ENCODE measurements at regions not wholly inside any gene's neighbourhood (a gene's known extent, or its start where the extent isn't known, plus 50 kb on each side); places are given as distances from the start of the nearest gene placed in this dataset.

DNA sequence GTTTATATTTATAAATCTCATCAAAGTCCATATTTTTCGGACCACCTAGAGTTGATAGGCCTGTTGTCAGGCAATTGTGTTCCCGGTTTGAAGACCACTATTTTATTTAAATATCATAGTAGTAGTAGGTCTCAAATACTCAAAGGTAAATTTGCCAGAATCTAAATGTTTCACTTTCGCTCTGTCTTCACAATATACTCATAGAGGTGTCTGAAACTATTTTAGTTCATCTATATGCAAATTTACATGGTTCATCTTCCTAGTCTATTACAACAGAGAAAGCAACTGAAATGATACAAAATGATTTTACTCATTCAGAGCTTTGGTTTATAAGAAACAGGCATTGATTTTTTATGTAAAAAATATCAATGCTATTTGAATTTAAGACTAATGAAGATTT is 1897.5 kb downstream of the EFNA5 start:
- Histone ChIP-seq H3K9ac (ENCODE audit: low read length) (no peak overlapping the region), H3K4me1 (ENCODE audit: control insufficient read depth in 2 of 2, insufficient read depth in 2 of 2, low read length in 2 of 2) (no peaks in the 10 kb centered on the region), H3K79me2 (ENCODE audit: control insufficient read depth, insufficient read depth, low read length) (no peaks in the 10 kb centered on the region), H3K4me2 (replicated peaks; ENCODE audit: low read depth, low read length, poor library complexity, severe bottlenecking) (no peak overlapping the region), H3K4me3 (ENCODE audit: control extremely low read depth in 1 of 5, extremely low read depth in 1 of 5, insufficient read depth in 1 of 5, low read depth in 2 of 5, low read length in 4 of 5) (no peak overlapping the region), H3K36me3 (replicated peaks in 1 of 2; ENCODE audit: control extremely low read depth in 1 of 2, control insufficient read depth in 1 of 2, extremely low read depth in 1 of 2, insufficient read depth in 2 of 2, low read length in 1 of 2) (no peaks in the 10 kb centered on the region), H2AFZ (ENCODE audit: insufficient read depth, low read depth, low read length, poor library complexity, severe bottlenecking) (no peak overlapping the region), H3K27me3 (replicated peaks in 1 of 4; ENCODE audit: control extremely low read depth in 1 of 4, control insufficient read depth in 3 of 4, insufficient read depth in 4 of 4, low read length in 3 of 4) (no peaks in the 10 kb centered on the region), H3K27ac (ENCODE audit: low read length in 2 of 2) (no peak overlapping the region), H4K20me1 (ENCODE audit: control insufficient read depth, insufficient read depth, low read length, poor library complexity, severe bottlenecking) (no peaks in the 10 kb centered on the region), H3K9me3 (ENCODE audit: control extremely low read depth in 1 of 3, control insufficient read depth in 2 of 3, insufficient read depth in 1 of 3, low read length in 2 of 3) (no peaks in the 10 kb centered on the region)
- no peak for DNase-seq
- intact Hi-C loops (cut with micrococcal nuclease) = no loop called here
- WGBS (ENCODE audit: insufficient coverage) = no CpG with 5 or more reads among the region's 3 CpGs
- ChIA-PET POLR2A (no interaction called here), CTCF (no interaction called here)
- no peaks in the 10 kb centered on the region for H3K27me3 Mint-ChIP-seq
- no peaks in the 10 kb centered on the region for H3K4me1 Mint-ChIP-seq
- H3K27ac Mint-ChIP-seq = no peak overlapping the region
- H3K4me3 Mint-ChIP-seq = no peak overlapping the region
- peaks cover 3% of the 10 kb centered on the region for H3K9me3 Mint-ChIP-seq (ENCODE audit: insufficient read depth)
- TF ChIP-seq, protein P1, sequence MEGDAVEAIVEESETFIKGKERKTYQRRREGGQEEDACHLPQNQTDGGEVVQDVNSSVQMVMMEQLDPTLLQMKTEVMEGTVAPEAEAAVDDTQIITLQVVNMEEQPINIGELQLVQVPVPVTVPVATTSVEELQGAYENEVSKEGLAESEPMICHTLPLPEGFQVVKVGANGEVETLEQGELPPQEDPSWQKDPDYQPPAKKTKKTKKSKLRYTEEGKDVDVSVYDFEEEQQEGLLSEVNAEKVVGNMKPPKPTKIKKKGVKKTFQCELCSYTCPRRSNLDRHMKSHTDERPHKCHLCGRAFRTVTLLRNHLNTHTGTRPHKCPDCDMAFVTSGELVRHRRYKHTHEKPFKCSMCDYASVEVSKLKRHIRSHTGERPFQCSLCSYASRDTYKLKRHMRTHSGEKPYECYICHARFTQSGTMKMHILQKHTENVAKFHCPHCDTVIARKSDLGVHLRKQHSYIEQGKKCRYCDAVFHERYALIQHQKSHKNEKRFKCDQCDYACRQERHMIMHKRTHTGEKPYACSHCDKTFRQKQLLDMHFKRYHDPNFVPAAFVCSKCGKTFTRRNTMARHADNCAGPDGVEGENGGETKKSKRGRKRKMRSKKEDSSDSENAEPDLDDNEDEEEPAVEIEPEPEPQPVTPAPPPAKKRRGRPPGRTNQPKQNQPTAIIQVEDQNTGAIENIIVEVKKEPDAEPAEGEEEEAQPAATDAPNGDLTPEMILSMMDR (IDR thresholded peaks at IDR 0.05) = no peak
- no peak for TF ChIP-seq EZH2 (IDR thresholded peaks at IDR 0.05; ENCODE audit: borderline replicate concordance, insufficient read depth, low read depth, low read length, poor library complexity, severe bottlenecking)
- no peak for ATAC-seq (ENCODE audit: low read depth)

DNA sequence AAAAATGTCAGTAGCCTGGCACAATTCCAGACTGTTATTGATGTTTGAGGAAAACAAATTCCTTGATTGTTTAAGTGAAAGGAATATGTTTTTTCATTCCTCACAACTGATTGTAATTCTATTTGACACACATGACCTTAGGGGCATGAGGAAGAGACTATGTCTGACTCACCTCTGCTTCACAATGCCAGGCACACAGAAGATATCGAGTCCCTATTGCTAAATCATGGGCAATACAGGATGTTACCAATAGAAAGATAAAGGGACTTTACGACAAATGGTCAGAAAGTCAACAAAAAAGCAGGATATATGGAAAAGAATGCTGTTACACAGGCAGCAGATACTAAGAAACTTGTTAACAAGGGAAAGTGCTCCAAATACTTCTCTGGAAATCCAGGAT is 1903.5 kb downstream of the EFNA5 start:
- Histone ChIP-seq H3K27me3 (replicated peaks in 1 of 4; ENCODE audit: control extremely low read depth in 1 of 4, control insufficient read depth in 3 of 4, insufficient read depth in 4 of 4, low read length in 3 of 4) (no peaks in the 10 kb centered on the region), H3K36me3 (replicated peaks in 1 of 2; ENCODE audit: control extremely low read depth in 1 of 2, control insufficient read depth in 1 of 2, extremely low read depth in 1 of 2, insufficient read depth in 2 of 2, low read length in 1 of 2) (no peaks in the 10 kb centered on the region), H3K27ac (ENCODE audit: low read length in 2 of 2) (no peak overlapping the region), H3K9me3 (ENCODE audit: control extremely low read depth in 1 of 3, control insufficient read depth in 2 of 3, insufficient read depth in 1 of 3, low read length in 2 of 3) (peaks cover 1 to 6% (median 5%) of the 10 kb centered on the region in 3 donors), H2AFZ (ENCODE audit: insufficient read depth, low read depth, low read length, poor library complexity, severe bottlenecking) (no peak overlapping the region), H3K4me1 (ENCODE audit: control insufficient read depth in 2 of 2, insufficient read depth in 2 of 2, low read length in 2 of 2) (no peaks in the 10 kb centered on the region), H3K4me2 (replicated peaks; ENCODE audit: low read depth, low read length, poor library complexity, severe bottlenecking) (no peak overlapping the region), H4K20me1 (ENCODE audit: control insufficient read depth, insufficient read depth, low read length, poor library complexity, severe bottlenecking) (no peaks in the 10 kb centered on the region), H3K4me3 (ENCODE audit: control extremely low read depth in 1 of 5, extremely low read depth in 1 of 5, insufficient read depth in 1 of 5, low read depth in 2 of 5, low read length in 4 of 5) (no peak overlapping the region), H3K79me2 (ENCODE audit: control insufficient read depth, insufficient read depth, low read length) (no peaks in the 10 kb centered on the region), H3K9ac (ENCODE audit: low read length) (no peak overlapping the region)
- Mint-ChIP-seq H3K4me1 (no peaks in the 10 kb centered on the region), H3K4me3 (no peak overlapping the region), H3K27ac (no peak overlapping the region), H3K27me3 (no peaks in the 10 kb centered on the region), H3K9me3 (ENCODE audit: insufficient read depth) (peaks cover 5% of the 10 kb centered on the region)
- CTCF ChIA-PET = no interaction called here
- POLR2A ChIA-PET = no interaction called here
- no CpG with 5 or more reads among the region's 2 CpGs for WGBS (ENCODE audit: insufficient coverage)
- TF ChIP-seq, protein P1 (IDR thresholded peaks at IDR 0.05) = no peak
- no peak for TF ChIP-seq EZH2 (IDR thresholded peaks at IDR 0.05; ENCODE audit: borderline replicate concordance, insufficient read depth, low read depth, low read length, poor library complexity, severe bottlenecking)
- no peak for ATAC-seq (ENCODE audit: low read depth)
- DNase-seq = no peak
- intact Hi-C loops (cut with micrococcal nuclease) = no loop called here
